ENCODE measurements at regions not wholly inside any gene's neighbourhood (a gene's known extent, or its start where the extent isn't known, plus 50 kb on each side); places are given as distances from the start of the nearest gene placed in this dataset.

DNA sequence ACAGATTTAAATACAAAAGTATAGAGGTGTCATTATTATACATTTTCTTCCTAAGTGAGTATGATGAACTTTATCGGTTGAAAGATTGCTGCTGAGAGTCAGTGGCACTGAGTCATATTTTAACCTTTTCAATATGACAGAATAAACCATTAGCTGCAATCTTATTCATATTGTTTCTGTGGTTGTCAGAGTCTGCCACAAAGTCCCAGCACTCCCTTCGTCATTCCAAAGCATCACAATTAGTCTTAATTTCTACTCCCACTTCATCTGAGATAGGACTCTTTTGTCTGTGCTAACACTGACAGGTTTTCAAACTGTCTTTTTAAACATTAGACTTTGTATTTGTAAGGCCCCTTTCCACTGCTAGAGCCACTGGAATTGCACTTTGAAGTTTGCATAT, 656.9 kb downstream of the MTRR start (continued):
- TF ChIP-seq, protein P1, sequence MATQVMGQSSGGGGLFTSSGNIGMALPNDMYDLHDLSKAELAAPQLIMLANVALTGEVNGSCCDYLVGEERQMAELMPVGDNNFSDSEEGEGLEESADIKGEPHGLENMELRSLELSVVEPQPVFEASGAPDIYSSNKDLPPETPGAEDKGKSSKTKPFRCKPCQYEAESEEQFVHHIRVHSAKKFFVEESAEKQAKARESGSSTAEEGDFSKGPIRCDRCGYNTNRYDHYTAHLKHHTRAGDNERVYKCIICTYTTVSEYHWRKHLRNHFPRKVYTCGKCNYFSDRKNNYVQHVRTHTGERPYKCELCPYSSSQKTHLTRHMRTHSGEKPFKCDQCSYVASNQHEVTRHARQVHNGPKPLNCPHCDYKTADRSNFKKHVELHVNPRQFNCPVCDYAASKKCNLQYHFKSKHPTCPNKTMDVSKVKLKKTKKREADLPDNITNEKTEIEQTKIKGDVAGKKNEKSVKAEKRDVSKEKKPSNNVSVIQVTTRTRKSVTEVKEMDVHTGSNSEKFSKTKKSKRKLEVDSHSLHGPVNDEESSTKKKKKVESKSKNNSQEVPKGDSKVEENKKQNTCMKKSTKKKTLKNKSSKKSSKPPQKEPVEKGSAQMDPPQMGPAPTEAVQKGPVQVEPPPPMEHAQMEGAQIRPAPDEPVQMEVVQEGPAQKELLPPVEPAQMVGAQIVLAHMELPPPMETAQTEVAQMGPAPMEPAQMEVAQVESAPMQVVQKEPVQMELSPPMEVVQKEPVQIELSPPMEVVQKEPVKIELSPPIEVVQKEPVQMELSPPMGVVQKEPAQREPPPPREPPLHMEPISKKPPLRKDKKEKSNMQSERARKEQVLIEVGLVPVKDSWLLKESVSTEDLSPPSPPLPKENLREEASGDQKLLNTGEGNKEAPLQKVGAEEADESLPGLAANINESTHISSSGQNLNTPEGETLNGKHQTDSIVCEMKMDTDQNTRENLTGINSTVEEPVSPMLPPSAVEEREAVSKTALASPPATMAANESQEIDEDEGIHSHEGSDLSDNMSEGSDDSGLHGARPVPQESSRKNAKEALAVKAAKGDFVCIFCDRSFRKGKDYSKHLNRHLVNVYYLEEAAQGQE (IDR thresholded peaks at IDR 0.05; ENCODE audit: low read depth): no peak
- TF ChIP-seq EZH2 (IDR thresholded peaks at IDR 0.05): no peak
- TF ChIP-seq, protein P2, sequence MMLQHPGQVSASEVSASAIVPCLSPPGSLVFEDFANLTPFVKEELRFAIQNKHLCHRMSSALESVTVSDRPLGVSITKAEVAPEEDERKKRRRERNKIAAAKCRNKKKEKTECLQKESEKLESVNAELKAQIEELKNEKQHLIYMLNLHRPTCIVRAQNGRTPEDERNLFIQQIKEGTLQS (IDR thresholded peaks at IDR 0.05): no peak
- TF ChIP-seq SIN3A (IDR thresholded peaks at IDR 0.05; ENCODE audit: low read depth): no peak
- TF ChIP-seq ZFX (IDR thresholded peaks at IDR 0.05): no peak

DNA sequence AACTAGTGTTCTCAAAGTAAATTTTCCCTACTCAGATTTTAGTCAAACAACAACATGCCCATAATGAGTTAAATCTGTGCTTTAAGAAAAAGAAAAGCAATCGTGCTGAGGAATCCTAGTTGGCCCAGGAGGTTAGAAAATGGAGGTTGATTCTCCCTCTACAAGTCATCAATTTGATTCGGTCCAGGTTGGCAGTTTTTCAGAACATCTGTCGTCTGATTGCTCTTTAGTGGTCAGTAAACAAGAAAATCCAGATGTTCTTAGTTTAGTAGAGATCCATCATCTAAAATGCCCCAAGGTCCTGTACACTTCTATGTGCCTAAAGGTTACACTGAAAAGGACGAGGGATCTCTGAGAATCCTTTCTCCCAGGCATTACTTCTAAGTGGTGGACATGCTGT, 659.2 kb downstream of the MTRR start:
- RAD21 ChIA-PET (ENCODE audit: low non-redundant PET in 1 of 2, low total read pairs in 2 of 2, uncharacterized antibody in 2 of 2, unreplicated experiment in 2 of 2): no interaction called here
- Histone ChIP-seq H3K4me3 (replicated peaks in 1 of 2; ENCODE audit: low read depth in 1 of 2, low read length in 2 of 2) (no peak overlapping the region), H3K27ac (ENCODE audit: low read depth, low read length) (no peak overlapping the region), H3K27me3 (ENCODE audit: insufficient read depth, low read length) (no peaks in the 10 kb centered on the region), H3K9me2 (ENCODE audit: insufficient read depth) (no peaks in the 10 kb centered on the region), H4K20me1 (ENCODE audit: insufficient read depth) (no peaks in the 10 kb centered on the region), H3K36me3 (ENCODE audit: control insufficient read depth in 1 of 2, insufficient read depth in 2 of 2, low read length in 2 of 2) (no peaks in the 10 kb centered on the region), H2AFZ (ENCODE audit: low read depth, low read length, poor library complexity, severe bottlenecking) (no peak overlapping the region), H3K9me3 (ENCODE audit: control insufficient read depth in 1 of 2, insufficient read depth in 1 of 2, low read depth in 1 of 2, low read length in 2 of 2) (peaks cover 9 to 21% of the 10 kb centered on the region in 2 experiments; a peak in 2 of 4 replicates), H3K4me2 (ENCODE audit: low read length) (no peak overlapping the region), H3K9ac (ENCODE audit: low read length) (no peak overlapping the region), H3K4me1 (ENCODE audit: control insufficient read depth in 1 of 2, insufficient read depth in 2 of 2, low read length in 2 of 2) (no peaks in the 10 kb centered on the region), H3K79me2 (ENCODE audit: insufficient read depth, low read length) (no peaks in the 10 kb centered on the region)
- DNase-seq (ENCODE audit: low read depth, low spot score) (no peak), ATAC-seq (no peak)
- CTCF ChIA-PET: no interaction called here
- no peak for TF ChIP-seq TCF7L2 (IDR thresholded peaks at IDR 0.05; ENCODE audit: borderline replicate concordance, extremely low read depth, insufficient read depth, insufficient read length)
- intact Hi-C loops (cut with micrococcal nuclease): no loop called here
- POLR2A ChIA-PET: no interaction called here
- BruUV-seq (replicated peaks): no TSS peak
